Mucosa of gallbladder (tissue), 1 donor: ENCODE measurements at regions not wholly inside any gene's neighbourhood (a gene's known extent, or its start where the extent isn't known, plus 50 kb on each side); places are given as distances from the start of the nearest gene placed in this dataset.

ENCODE experiments used
- DNase-seq: peaks from one replicate; pipeline ENCODE4 v3.0.0-alpha.2; 2020; ENCODE audit warnings: low spot score
- donor health status: DM: no; HTN: no; CAD: no.

DNA sequence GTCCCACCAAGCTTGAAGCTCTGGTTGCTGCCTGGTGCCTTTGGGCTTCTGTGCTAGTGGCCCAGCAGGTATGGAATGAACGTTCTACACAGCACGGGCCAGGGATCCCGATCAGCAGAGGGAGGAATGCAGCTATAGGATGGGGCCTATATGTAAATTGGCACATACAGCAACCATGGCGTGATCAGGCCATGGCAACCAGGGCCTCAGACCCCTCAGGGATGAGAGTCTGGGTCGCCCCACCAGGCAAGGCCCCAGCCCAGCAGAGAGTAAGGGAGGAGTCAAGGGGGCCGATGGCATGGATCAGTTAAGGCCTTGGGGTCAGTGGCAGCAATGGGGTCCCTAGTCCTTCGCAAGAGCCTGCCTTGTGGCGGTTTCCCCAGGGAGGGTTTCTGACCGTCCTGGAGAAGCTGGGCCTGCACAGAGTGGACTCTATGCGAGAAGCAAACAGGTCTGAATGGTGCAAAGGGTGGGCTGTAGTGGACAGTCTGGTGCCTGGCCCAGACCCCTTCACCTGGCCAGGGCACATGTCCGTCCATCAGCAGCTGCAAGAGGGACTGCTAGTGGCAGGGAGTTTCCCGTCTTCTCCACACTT, 98.2 kb upstream of the SLC22A11 start:
- no peak for DNase-seq

DNA sequence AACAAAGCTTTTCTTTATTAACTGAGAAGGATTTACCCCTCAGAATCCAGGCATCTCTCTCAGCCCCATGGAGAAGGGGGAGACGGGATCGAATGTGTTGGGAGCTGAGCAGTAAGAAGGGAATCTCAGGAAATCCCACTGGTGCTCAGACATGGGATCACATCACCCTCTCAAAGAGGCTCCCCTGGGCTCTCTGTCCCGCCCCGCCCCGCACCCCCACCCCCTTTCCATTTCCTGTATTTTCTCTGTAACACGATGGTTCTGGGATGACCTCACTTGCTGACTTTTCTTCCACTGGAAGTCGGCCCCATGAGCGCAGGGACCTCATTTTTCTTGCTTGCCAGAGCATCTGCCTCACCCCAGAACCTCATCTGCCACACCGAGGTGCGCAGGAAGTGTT, 96.7 kb upstream of the SLC22A11 start:
- DNase-seq, result no peak

DNA sequence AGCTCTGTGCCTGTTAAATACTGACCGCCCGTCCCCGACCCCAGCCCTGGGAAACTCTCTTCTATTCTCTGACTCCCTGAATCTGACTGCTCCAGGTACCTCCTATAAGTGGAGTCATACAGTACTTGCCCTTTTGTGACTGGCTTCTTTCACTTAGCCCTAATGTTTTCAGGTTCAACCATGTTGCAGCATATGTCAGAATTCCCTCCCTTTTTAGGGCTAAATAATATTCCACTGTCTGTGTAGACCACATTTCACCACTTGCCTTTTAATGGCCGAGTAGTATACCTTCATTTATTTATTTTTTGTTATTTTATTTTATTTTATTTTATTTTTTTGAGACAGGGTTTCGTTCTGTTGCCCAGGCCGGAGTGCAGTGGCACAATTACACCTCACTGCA, 96.1 kb upstream of the SLC22A11 start:
- DNase-seq, result no peak

- DNase-seq, result no peak
Observed at GRCh38 chr11:64461081-64461480, 94.7 kb upstream of the SLC22A11 start.

DNA sequence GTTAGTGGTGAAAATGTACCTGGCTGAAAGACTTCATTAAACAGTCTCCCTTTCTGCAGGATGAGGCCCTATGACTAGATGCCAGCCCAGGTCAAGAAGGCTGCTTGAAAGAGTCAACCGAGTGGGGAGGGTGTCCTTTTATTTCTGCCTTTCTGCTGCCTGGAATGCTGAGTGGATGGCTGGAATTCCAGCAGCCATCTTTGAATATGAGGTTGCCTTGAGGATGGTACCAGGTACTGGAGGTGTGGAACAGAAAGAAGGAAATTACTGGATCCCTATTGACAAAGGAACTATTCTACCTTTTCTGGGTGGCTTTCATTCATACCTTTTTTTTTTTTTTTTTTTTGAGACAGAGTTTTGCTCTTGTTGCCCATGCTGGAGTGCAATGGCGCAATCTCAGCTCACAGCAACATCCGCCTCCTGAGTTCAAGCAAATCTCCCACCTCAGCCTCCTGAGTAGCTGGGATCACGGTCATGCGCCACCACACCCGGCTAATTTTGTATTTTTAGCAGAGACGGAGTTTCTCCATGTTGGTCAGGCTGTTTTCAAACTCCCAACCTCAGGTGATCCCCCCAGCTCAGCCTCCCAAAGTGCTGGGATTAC, 89.5 kb upstream of the SLC22A11 start:
- no peak for DNase-seq

DNA sequence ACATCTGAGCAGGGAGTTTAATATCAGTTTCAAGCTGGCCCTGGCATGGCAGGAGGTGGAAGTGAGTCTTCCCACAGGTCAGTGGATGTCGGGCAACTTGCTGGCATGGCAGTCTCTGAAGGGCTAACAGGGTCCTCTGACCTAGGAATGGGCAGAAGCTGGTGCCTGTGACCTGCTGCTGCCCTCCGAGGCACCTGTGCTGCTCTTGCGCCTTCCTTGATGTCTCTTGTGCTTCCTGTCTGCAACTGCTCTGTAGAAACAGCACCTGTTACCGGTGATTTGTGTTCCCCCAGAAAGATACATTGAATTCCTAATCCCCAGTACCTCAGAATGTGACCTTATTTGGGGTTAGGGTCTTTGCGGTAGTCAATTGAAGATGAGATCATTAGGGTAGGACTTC, 86.5 kb upstream of the SLC22A11 start:
- no peak for DNase-seq

DNA sequence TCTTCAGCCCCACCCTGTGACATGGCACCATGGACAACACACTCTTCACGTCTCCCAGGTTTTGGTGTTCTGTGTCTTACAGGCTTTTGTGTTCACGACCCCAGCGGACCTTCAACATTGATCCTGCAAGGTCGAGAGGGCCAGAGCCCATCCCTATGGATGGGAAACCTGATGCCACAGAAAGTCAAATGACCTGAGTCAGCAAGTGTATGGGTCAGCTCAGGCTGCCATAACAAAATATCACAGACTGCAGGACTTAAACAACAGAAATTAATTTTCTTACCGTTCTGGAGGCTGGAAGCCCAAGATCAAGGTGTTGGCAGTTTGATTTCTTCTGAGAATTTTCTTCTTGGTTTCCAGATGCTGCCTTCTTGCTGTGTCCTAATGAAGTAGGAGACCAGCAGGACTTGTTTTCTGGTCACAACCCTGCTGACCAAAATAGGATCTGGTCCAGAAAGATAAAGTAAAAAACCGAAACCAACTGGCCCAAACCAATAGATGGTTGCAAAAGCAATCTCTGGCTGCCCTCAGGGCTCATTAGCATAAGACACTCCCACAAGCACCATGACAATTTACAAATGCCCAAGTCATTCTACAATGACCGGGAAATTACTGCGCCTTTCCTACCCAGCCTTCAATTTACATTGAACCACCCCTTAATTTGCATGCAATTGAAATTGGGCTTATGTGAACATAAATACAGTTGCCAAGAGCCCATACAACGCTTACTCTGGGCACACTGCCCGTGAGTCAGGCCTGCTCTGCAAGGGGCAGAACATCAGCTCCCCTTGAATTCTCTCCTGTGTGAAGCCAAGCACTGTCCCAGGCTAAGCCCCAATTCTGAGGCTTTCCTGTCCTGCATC, 82.9 kb upstream of the SLC22A11 start:
- no peak for DNase-seq

DNA sequence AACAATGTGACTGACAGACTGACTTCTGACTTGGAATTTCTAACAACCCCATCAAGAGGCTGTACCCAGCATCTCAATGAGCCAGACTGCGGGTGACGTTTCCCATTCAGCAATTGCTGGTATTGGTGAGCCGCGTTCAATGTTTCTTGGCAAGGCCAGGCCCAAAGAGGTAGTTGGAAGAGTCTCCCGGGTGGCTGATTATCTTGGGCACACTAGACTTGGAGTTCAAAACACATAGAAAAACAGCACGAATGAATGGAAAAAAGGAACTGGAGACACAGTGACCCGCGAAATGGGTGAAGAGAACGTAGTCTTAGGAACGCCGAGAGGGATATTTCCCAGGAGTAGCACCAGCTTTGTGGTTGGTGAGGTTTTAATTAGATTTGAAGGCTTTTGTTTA, 81.1 kb upstream of the SLC22A11 start:
- no peak for DNase-seq

- DNase-seq, result no peak
Observed at GRCh38 chr11:64475145-64475544, 80.6 kb upstream of the SLC22A11 start.

DNA sequence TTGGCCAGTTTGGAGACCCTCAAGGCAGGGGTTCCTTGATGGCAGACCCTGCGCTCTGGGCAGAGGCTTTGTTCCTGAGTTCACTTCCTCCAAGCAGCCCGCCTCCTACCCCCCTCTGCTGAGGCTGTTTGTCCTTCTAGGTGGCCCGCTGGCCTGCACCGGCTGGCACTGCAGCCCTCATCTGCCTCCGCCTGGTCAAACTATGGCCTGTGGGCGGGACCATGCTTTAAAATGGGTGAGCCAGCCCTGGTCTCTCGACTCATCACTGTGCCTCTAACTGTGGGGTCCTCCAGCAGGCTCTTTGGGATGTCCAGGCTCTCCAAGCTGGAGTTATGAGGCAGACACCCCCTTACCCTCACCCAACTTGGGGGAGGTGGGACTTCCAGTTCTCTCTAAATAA, 78.9 kb upstream of the SLC22A11 start:
- no peak for DNase-seq

DNA sequence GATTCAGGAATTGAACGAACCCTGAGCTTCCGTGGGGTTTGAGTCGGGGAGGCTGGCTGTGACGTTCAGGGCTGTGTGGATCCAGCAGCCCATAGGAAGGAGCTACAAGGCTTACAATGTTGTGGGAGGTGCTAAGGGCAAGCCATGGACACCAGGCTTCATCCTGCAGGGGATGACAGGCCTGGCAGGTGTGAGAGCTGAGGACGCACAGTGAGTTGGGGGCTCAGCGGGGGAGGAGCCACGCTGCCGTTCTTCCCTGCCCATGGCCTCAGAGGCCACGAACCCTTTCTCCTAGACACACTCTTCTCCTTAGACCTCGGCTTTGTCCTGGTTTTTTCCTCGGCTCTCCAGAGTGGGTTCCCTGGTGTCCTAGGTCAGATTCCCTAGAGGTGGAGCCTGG, 78.1 kb upstream of the SLC22A11 start:
- no peak for DNase-seq

GRCh38 chr11:64482588-64482987, 73.2 kb upstream of the SLC22A11 start:
- no peak for DNase-seq

DNA sequence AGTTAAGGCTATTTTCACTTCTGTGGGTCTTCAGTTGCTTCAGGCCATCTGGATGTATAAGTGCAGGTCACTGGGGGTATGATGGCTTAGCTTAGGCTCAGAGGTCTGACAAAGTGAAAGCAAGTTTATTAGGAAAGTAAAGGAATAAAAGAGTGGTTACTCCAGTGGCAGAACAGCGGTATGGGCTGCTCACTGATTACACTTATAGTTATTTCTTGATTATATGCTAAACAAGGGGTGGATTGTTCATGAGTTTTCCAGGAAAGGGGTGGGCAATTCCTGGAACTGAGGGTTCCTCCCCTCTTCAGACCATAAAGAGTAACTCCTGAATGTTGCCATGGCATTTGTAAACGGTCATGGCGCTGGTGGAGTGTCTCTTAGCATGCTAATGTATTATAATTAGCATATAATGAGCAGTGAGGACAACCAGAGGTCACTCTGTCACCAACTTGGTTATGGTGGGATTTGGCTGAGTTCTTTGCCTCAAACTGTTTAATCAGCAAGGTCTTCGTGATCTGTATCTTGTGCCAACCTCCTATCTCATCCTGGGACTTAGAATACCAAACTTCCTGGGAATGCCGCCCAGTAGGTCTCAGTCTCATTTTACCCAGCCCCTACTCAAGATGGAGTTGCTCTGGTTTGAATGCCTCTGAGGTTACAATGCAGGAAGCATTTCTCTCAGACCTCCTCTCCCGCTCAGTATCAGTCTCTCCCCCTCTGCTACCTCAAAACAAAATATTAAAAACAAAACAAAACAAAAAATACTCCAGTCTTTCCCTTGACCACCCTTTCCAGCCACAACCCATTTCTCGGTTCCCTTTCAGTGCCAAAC, 71.3 kb upstream of the SLC22A11 start:
- DNase-seq, result no peak

DNA sequence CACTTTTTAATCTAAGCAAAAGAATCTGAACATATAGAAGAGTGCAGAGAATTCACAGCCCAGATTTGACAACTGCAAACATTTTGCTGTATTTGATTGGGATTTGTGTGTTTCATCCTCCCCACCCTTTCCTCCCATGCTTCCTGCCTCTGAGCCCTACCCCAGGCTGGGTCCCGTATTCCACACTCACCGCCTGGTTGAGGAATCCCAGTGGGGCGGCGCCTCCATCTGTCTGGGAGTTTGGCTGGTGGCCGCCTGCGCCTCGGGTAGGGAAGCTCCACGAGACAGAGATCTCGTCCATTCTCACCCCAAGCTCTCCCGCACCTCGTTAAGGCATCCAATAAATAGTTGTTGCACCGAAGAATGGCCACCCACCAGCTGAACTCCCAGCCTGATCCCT, 70.7 kb upstream of the SLC22A11 start:
- no peak for DNase-seq

DNA sequence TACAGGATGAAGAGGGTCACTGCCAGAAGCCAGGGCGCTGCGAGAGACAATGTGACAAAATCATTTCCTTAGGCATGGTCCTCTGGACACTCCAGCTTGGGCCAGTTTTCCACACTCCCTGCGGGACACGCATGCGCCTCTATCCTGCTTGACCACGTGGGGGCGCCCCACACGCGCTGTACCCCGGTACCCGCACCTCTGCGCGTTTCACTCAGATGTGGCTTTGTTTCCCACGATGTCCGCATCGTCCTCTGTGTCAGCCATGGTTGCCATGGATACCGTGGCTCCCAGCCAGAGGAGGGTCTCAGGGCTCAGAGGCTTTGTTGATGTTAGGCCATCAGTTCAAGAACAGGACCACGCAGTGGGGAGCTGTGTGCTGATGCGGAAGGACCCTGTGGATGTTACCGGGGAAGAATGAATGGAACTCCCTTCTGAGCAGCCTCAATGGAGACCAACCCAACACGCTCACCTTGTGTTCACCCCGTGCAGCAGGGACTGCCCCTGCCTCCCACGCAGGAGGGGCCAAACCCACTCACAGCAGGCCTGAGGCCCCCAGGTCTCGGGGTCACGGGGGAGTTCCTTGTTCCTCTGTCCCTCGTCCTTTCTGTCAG, 65.8 kb upstream of the SLC22A11 start:
- peak; percentile 35 for DNase-seq

DNA sequence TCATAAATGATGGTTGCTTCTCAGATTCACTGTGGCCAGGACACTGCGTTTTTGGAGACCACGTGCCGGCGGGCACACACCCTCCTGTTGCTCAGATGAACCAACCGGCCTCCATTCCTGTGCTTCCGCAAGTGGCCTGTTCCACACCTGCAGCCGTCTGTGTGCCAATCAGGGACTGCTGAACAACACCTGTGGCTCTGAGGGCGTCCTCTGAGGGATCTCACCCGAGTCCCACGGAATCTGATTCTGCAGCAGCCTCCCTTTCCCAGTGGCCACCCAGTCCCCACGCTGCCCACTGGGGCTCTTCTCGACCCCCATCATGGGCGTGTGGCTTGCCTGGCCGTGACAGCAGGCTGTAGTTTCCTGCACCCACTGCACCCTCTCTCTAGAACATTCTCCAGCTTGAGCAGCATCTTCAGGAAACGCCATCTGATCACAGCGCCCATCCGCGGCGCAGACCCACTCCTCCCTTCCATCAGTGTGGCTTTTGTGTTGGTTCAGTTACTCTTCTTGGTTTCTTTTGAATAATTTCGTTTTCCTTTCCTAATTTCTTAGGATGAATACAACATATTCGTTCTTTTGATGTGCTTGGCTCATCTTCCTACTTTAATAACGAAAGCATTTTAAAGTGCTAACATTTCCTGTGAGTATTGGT, 65.1 kb upstream of the SLC22A11 start:
- DNase-seq, result no peak

DNA sequence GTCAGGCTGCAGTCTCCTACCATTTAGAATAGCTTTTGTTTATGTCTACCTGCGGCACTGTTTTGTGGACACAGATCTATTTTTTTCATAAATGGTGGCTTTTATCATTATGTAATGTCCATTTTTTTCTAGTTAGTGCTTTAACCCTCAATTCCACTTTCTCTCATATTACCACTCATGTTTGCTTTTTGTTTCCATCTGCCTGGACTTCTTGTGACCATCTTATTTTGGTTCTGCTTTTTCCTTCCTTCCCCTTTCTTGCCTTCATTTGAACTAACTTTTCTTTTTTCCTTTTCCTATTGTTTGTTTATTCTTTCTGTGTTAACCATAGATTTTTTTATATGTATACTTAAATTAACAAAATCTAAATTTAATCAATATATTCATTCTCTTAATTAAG, 63.2 kb upstream of the SLC22A11 start:
- DNase-seq, result no peak

- DNase-seq, result no peak
Observed at GRCh38 chr11:64498136-64498535, 57.6 kb upstream of the SLC22A11 start.

DNA sequence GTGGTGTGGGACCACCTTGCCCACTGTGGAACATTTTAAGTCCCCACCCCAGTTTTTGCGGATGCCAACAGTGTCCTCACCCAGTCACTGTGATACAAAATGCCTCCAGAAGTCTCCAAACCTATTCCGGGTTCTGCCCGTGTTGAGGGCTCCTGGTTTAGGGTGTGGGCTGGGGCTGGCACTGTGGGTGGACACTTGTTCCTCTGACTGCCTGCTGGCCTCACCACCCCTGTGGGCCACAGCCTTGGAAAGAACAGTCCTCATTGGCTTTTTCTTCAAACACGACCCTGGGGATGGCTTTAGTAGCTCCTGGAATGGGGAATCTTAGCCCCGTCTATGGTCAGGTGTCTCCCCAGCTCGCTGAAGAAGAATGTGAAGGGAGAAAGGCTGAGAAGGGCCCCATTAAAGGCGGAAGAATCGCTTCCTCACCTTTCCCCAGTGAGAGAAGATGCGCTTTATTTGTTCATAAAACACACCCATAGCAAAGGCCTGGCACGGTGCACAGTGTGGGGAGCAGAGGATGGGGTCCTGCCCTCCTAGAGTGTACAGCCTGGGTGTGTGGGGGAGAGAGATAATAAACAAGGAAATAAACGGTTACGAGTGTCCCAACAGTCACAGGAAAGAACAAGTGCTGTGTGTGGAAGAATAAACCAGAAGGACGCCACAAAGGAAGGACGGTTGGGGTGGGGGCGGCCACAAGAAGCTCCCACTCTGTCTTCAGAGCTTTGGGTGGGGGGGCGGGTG, 56.3 kb upstream of the SLC22A11 start:
- DNase-seq, result no peak

- DNase-seq, result no peak
Observed at GRCh38 chr11:64500176-64501013, 55.3 kb upstream of the SLC22A11 start.
